ENCODE measurements at regions not wholly inside any gene's neighbourhood (a gene's known extent, or its start where the extent isn't known, plus 50 kb on each side); places are given as distances from the start of the nearest gene placed in this dataset.

DNA sequence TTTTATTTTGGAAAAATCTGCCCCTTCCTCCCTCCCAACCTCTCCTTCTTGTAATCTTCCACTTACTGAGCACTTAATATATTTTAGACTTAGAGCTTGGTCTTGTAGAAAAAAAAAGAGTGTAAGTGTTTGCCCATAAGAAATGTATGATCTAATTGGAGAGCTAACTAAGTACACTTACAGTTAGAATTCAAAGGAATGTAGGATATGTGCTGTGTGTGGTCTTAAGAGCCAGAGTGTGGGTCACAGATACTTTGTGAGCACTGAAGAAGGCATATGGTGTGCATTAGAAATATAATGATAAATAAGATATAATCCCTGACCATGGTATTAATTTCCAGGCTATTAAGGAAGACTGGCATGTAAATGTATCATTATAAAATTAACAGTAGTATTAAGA is 91.8 kb upstream of the ZNF521 start:
- TF ChIP-seq EZH2 (IDR thresholded peaks at IDR 0.05) (no peak), POLR2AphosphoS5 (IDR thresholded peaks at IDR 0.05; ENCODE audit: borderline replicate concordance, low read depth, low read length) (no peak)

Data from SK-N-MC (cell line).